Amniotic stem cell (primary cell): ENCODE measurements at regions not wholly inside any gene's neighbourhood (a gene's known extent, or its start where the extent isn't known, plus 50 kb on each side); places are given as distances from the start of the nearest gene placed in this dataset.
"Not testable (repeated sequence)": the region's sequence is repeated elsewhere in the genome, so short reads cannot be mapped to it uniquely, and the experiment has no call there.

Source experiments
- DNase-seq: peaks from one replicate; lab custom pipeline; 2025; lab: John Stamatoyannopoulos, UW

GRCh38 chr6:144476286-144476685, 191.2 kb downstream of the UTRN start:
- no peak for DNase-seq

GRCh38 chr6:144477396-144477795, 192.3 kb downstream of the UTRN start:
- DNase-seq: no peak

- no peak for DNase-seq
These were observed 192.7 kb downstream of the UTRN start for GRCh38 chr6:144477856-144478255.

GRCh38 chr6:144478483-144478882, 193.3 kb downstream of the UTRN start:
- DNase-seq: no peak

GRCh38 chr6:144479991-144480390, 194.9 kb downstream of the UTRN start:
- no peak for DNase-seq

- DNase-seq: no peak
These were observed 195.3 kb downstream of the UTRN start for GRCh38 chr6:144480473-144480872.

- no peak for DNase-seq
These were observed 196.4 kb downstream of the UTRN start for GRCh38 chr6:144481527-144481926.

- peak; percentile 87 for DNase-seq
These were observed 197.0 kb downstream of the UTRN start for GRCh38 chr6:144482142-144482541.

- no peak for DNase-seq
These were observed 200.4 kb downstream of the UTRN start for GRCh38 chr6:144485531-144485930.

GRCh38 chr6:144488590-144488989, 203.5 kb downstream of the UTRN start:
- no peak for DNase-seq

GRCh38 chr6:144493035-144493910, 208.1 kb downstream of the UTRN start:
- no peak for DNase-seq

- DNase-seq: not testable (repeated sequence)
These were observed 209.9 kb downstream of the UTRN start for GRCh38 chr6:144495076-144495475.

GRCh38 chr6:144497650-144498049, 212.5 kb downstream of the UTRN start:
- DNase-seq: no peak

GRCh38 chr6:144500892-144501291, 215.8 kb downstream of the UTRN start:
- DNase-seq: no peak

- DNase-seq: not testable (repeated sequence)
These were observed 220.1 kb downstream of the UTRN start for GRCh38 chr6:144505214-144505613.

GRCh38 chr6:144506051-144506450, 220.9 kb downstream of the UTRN start:
- not testable (repeated sequence) for DNase-seq

- DNase-seq: not testable (repeated sequence)
These were observed 222.7 kb downstream of the UTRN start for GRCh38 chr6:144507772-144508312.

- DNase-seq: no peak
These were observed 225.7 kb downstream of the UTRN start for GRCh38 chr6:144510859-144511258.

- DNase-seq: no peak
These were observed 230.6 kb downstream of the UTRN start for GRCh38 chr6:144515761-144516160.

GRCh38 chr6:144519426-144519825, 234.3 kb downstream of the UTRN start:
- DNase-seq: no peak

GRCh38 chr6:144528743-144529425, 243.7 kb downstream of the UTRN start:
- no peak for DNase-seq

- DNase-seq: no peak
These were observed 245.0 kb downstream of the UTRN start for GRCh38 chr6:144530118-144530517.

GRCh38 chr6:144532238-144532637, 247.1 kb downstream of the UTRN start:
- not testable (repeated sequence) for DNase-seq
